GM10266 (cell line): ENCODE measurements at regions not wholly inside any gene's neighbourhood (a gene's known extent, or its start where the extent isn't known, plus 50 kb on each side); places are given as distances from the start of the nearest gene placed in this dataset.

Source experiments
- DNase-seq: peaks from one replicate; pipeline ENCODE4 v3.0.0; 2012; ENCODE audit errors: extremely low spot score
- CTCF ChIP-seq: IDR thresholded peaks from 2 replicates; pipeline ENCODE4 v1.5.1; 2012; ENCODE audit warnings: mild to moderate bottlenecking, low read depth; ENCODE audit not compliant: control insufficient read depth, insufficient read depth; ENCODE audit errors: missing control alignments

GRCh38 chr17:69643686-69644085 is 229.2 kb downstream of the MAP2K6 start:
- no peak for DNase-seq

GRCh38 chr17:69646729-69647128 is 232.2 kb downstream of the MAP2K6 start:
- DNase-seq, result no peak
- no peak for TF ChIP-seq CTCF

More at GRCh38 chr17:69643686-69644085, 229.2 kb downstream of the MAP2K6 start:
- no peak for TF ChIP-seq CTCF

- DNase-seq, result no peak
- TF ChIP-seq CTCF, result no peak
Observed at GRCh38 chr17:69650881-69651280, 236.4 kb downstream of the MAP2K6 start.

GRCh38 chr17:69651921-69652320 is 237.4 kb downstream of the MAP2K6 start:
- DNase-seq, result no peak
- no peak for TF ChIP-seq CTCF

GRCh38 chr17:69654981-69655855 is 240.7 kb downstream of the MAP2K6 start:
- TF ChIP-seq CTCF, result no peak
- DNase-seq, result no peak

GRCh38 chr17:69655902-69656301 is 241.4 kb downstream of the MAP2K6 start:
- DNase-seq, result no peak
- TF ChIP-seq CTCF, result no peak

GRCh38 chr17:69669441-69670178 is 255.1 kb downstream of the MAP2K6 start:
- no peak for TF ChIP-seq CTCF
- no peak for DNase-seq
